Bone marrow (tissue), 2 donors: ENCODE measurements at regions not wholly inside any gene's neighbourhood (a gene's known extent, or its start where the extent isn't known, plus 50 kb on each side); places are given as distances from the start of the nearest gene placed in this dataset.

Experiments used
- DNase-seq, 2 donors: peaks; one replicate each; lab custom pipeline; 2025; lab: John Stamatoyannopoulos, UW

DNA sequence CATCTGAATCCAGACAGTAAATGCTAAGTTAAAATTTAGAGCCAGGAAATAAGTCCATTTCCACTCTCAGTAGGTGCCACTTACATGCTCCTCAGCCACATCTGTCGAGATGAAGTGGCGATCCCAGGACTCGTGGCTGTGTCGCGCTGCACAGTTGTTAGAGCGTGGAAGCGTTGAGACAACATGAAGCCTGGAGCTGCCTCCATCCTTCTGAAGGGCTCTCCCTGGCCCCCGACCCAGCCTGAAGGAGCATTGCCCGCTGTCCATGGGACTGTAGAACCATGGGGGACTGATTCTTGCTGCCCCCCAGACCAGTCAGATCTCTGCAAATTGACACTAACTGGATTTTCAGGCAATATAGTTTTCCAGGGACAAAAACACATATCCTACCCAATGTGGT is 58.9 kb downstream of the IRX1 start:
- DNase-seq: no peak

DNA sequence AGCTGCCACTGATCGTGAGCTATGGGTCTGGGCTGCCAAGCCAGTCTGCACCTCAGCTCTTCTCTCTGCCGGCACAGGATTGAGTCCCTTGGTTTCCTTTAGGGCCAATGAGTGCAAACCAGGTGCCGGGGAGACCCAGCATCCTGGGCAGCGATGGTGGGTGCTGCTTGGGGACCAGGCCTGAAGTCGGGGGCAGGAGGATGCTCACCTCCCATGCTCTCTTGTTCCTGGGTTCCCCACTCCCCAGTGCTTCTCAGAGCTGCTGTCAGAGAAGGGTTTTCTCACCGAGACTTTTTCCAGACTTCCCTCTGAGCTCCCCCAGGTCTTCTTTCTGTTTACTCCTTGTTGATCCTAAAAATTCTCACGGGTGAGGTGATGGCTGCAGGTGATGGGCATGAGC is 61.2 kb downstream of the IRX1 start:
- no peak for DNase-seq

DNA sequence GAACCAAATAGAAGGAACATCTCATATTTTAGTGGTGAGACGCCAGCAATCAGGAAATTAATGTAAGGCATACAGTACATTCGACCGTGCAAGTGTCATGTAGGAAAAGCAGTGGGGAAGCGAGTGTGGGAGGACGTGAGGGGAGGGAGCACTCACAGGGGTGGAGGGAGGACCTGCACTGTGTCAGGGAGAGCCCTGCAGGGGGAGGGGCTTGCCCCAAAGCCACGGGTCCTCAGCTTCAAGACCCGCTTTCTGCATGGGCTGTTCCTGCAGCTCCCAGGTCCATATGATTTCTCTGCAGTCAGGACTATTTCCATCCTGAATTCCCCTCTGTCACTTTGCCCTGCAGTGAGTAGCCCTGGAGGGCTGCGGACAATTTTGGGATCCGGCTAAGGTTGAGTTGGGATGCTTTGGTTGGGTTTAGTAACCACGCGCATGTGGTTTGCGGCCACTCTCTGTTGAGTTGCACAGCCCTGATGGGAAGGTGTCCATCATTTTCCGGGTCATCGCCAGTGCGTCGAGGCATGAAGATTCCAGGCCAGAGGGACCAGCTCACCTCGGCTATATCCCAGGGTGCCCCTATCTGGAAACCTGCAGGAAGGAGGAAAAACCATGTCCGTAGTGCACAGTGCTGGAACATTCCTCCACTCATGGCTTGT is 61.9 kb downstream of the IRX1 start:
- DNase-seq: no peak

DNA sequence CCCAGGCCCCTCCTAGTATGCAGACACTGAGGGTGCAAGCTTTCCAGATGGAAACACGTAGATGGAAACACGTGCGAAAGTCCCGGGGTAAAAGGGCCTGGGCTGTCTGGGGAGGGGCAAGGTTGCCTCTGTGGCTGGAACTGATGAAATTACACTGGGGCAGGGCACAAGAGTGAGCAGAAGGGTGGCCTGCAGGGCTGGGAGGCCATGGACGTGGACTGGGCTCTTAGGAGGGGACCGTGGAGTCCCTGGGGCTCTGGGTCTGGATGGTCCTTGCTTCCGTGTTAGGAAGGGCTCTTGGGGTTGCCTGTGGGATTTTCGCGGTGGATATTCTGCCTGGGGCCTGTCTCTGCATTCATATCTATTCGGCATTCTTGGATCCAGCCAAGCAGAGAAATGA is 63.3 kb downstream of the IRX1 start:
- DNase-seq: no peak

DNA sequence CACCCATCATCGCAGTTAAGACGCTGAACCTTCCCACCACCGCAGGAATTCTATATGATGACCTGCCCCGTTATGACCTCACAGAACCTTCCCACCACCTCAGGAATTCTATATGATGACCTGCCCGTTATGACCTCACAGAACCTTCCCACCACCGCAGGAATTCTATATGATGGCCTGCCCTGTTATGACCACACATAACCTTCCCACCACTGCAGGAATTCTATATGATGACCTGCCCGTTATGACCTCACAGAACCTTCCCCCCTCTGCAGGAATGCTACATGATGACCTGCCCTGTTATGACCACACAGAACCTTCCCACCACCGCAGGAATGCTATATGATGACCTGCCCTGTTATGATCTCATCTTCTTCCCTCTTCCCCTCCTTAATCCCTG is 64.3 kb downstream of the IRX1 start:
- no peak for DNase-seq

DNA sequence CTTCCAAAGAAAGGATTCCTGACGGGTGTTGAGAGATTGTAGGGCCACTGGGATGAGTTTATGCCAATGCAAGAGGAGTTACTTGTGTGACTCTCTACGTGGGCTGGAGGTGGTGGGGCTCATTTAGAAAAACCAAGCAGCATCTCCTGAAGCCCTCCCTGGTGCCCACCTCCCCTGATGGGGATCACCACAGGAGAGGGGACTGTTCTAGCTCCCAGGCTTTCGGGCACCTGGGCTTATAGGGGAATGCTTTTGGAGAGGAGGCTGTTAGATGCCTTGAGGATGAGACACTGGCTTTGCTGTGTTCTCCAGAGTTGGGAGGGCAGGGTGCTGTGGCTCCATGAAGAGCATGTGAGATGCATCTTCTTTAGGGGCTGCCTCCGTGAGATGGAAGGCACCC is 65.0 kb downstream of the IRX1 start:
- no peak for DNase-seq

DNA sequence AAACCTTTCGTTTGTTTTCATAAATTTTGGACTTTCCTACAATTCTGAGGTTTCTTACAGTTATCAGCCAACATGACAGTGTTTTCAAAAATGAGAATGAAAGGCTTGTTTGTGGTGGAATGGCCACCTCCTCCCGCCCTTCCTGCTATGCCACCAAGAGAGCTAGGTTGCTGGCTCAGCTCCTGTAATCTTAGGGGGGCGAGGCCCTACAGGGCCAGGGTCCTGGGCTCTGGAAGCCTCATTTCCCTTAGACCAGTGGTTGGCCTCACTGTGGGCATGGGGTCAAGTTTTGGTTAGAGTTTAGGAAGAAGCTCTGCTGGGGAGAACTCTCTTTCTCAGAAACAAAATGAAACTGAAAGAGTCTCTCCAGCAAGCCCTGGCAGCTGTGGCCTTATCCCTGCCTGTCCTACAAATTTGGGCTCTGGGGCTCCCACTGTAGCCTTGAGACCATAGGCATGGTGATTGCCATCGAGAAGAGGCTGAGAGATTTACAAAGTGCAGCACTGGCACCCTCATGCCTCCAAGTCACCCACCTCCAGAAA is 66.2 kb downstream of the IRX1 start:
- DNase-seq: no peak

DNA sequence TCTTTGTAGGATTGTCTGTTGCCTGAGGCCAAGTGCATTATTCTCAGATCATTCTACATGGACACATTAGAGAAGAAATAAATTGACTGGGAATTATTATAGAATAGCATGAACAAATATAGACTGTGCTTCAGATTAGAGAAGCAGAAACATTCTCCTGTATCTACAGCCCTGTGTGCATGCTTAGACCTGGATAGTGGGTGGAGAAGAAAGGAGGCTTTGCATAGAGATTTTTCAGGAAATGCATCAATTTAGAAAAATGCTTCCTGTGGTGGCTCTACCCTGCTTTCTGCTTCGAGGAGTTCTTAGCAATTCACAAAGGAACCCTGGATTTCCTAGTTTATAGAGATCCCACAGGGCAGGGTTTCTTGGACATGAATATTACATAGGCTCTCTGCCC is 66.7 kb downstream of the IRX1 start:
- no peak for DNase-seq

DNA sequence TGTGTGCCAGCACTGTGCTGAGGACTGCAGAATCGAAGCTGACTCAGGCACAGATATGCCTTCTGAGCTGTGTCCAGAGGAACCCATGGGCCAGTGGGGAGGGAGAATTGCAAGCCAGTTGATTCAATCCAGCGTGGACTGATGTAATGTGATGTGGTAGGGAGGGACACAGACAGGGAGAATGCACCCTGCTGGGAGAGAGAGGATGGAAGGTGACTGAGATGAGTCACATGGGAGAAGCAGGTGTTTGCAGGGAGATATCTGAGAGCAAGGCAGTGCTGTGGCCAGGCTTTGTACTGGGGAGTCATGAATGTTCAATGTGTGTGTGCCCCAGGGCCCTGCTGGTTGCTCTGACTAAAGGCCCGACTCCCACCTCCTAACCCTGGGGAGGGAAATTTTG is 75.7 kb downstream of the IRX1 start:
- DNase-seq: no peak

DNA sequence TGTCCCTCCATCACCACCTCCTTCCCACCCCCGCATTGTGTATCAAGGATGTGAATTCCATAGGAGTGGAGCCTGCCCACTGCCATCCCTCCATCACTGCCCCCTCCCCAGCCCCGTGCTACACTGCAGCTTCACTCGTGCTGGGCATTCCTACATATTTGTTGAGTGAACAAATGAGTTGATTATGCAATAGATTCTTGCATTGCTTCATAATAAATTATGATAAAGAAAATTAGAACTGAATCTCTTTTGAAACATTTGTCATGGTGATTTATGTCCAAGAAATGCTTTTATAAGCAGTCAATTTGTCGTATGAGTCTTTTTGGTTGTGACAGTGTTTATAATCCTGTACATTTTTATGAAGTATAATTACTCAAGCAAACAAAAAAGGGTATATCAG is 83.2 kb downstream of the IRX1 start:
- no peak for DNase-seq

DNA sequence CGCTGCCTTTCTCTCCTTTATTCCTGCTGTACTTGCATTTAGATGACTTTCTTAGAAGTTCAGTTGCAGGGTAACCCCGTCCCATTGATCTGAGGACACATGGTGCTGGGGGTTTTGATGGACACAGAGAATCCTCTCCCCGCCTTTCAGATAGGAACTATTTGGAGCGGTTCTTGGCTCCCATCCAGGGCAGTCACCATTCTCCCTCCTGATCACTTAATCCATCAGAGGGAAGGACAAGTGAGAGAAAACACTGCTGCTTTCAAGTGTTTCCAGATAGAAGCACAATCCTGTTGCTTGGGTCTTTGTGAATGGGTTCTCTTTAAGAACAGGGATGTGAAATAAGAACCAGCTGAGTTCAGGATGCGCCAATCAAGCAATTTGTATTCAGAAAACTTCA is 85.2 kb downstream of the IRX1 start:
- no peak for DNase-seq

DNA sequence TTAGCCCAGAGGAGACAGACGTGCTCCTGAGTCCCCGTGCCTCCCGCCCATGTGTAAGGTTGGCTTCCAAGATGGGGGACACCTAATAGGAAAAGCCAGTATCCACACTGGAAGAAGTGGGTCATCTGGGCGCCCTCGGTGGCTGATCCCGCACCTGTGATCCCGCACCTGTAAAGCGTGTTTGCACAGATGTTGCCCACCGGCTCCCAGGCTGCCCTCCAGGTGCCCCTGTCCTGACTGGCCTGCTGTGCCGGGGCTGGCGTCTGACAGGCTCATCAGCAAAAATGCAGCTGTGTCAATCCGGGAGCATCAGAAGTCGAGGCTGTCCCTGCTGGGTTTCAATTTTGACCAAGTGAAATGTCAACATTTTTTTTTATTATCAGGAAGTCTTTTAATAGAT is 88.5 kb downstream of the IRX1 start:
- DNase-seq: no peak

DNA sequence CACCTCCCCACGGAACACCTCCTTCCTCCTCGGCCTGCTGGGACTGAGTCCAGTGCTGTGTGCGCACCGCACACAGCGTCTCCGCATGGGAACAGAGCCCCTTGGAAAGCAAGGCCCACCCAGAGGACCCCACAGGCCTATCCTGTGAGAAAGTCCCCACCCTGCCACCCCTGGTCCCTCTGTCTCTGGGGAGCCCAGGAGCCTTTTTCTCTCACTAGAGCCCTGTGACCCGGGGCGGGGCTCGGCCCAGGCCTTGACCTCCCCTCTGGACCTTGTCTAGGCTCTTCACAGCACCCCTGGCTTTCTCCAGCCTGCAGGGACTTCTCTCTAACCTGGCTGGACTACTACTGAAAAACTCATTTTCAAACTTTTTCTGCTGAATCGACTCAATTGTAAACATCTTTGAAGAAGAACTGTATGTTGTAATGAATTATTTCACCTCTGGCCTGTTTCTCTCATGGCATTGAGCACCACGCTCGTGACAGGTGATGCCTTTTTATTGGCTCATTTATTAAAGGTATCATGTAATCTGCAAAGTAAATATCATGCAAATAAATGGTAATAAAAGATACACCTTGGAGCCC is 89.2 kb downstream of the IRX1 start:
- no peak for DNase-seq

DNA sequence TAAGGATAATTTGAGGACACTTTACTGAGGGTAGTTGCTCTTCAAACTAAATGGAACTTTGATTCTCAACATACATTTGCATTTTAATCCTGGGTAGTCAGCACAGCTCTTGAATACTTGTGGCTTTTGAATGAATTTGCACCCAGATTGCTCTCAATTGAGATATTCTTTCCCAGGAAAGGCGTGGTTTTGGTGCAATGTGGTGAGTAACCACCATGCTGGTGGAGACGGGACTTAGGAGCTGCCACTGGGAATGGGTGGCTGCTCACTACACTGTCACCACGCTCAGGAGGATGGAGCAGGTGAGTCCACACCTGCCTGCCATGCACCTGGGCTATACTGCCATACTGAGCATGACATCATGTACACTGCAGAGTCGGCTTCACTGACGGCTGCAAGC is 99.2 kb downstream of the IRX1 start:
- DNase-seq: no peak

DNA sequence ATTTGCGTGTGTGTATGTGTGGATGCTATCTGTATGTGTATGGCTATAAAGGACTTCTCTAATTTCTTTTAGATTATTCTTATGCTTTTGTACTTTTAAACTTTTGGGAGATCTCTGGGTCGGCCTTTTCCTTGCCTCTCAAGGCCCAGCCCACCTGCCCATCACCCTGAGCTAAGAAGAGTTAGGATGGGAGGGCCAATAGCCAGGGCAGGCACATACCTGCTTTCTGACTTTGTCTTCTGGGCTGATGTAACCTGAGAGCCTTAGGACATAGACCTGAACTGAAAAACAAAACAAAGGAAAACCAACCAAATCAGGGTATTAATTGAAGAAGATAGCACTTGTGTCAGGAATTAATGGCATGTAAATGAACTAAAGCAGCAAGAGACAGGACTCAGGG is 100.2 kb downstream of the IRX1 start:
- no peak for DNase-seq

DNA sequence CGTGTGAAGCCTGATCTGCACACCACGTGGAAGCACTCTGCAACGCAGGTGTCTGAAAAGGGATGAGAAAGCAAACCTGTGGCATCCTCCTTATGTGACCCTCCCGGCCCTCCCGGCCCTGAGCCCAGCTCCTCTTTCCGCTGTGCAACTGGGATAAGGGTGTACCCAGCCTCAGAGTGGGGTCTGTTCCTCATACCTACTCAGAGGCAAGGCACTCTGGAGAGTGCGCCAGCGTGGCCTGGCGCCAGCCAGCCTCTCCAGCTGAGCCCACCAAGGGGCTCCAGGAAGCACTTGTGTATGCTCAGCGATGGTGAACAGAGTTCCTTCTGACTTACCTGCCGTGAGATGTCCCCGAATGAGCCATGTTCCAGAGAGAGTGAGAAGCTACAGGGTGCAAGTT is 102.8 kb downstream of the IRX1 start:
- DNase-seq: no peak

DNA sequence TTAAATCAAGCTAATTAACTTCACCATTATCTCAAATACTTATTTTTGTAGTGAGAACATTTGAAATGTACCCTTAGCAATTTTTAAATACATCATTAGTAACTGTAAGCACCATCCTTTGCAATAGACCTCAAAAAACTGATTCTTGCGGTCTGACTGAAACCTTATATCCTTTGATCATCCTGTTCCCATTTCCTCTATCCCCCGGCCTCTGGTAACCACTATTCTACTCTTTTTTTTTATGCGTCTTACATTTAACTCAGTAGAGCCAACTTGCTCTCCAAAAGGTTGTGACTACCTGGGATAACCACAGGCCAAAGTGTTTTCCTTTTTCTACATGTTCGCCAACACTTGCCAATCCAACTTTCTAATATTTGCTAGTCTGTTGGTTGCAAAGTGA is 106.1 kb downstream of the IRX1 start:
- DNase-seq: no peak

DNA sequence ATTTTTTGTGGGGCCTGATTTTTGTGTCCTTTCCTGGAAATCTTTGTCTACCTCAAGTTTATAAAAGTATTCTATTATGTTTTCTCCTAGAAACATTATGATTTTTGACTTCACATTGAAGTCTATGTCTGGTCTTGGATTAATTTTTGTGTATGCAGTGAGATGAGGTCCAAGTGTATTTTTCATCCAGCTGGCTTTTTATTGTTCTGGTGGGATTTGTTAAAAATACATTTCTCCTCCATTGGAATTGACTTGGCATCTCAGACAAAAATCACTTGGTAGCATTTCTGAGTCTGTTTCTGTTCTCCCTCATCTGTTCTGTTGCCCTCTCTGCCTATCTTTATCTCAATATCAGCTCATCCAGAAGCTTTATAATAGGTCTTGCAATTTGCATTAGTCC is 109.0 kb downstream of the IRX1 start:
- DNase-seq: no peak

DNA sequence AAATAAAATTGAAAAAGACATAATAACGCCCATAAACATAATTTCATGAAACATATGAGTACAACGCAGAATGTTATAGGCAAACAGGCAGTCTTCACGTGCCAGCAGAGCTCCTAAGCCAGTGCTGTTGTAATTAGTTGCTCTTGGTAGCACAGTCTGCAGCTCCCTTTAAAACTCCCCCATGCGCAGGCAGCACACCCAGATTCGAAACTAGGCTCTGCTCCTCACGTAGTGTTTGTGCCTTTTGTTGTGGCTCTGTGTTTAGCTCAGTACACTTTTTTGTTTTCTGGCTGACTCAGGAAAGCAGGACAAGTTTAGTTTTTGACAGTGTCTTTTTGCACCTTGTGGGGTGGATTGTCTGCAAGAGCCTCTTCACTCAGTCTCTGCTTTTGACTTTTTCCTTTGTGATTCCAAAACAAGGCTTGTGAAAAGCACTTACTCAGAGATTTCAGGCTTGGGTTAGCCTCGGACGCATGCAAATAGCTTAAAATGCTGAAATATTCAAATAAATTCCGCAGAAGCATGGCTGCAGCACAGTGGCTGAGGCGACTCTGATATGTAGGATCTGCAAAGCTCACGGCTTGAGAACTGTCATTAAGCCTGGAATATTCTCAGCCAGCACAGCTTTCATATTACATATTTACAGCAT is 113.6 kb downstream of the IRX1 start:
- DNase-seq: no peak

DNA sequence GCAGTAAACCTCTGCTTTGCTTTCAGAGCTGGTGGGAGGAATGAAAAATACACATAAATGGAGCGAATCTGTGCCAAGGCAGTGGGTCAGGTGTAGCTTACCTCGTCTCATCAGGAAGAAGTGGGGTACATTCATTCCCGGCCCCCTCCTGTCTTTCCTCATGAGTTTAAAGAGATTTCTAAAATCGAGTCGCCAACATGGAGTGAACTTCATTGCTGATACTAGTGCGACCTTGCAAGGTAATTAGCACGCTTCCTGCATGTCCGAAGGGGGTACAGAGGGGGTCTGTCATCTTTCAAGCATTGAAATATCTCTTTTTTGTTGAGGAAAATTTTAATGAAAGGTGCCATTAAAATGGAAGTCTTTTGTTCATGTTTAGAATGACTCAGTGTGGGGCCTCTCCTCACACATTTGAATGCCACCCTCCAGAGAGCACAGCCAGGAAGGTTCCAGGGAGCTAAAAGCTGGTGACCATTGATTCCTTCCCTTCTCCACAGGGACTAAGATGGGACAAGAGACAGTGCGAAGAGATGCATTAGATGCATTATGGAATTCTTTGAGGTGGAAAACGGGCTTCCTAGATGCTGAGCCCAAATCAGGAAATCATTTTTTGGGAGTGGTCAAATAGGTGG is 114.2 kb downstream of the IRX1 start:
- no peak for DNase-seq

DNA sequence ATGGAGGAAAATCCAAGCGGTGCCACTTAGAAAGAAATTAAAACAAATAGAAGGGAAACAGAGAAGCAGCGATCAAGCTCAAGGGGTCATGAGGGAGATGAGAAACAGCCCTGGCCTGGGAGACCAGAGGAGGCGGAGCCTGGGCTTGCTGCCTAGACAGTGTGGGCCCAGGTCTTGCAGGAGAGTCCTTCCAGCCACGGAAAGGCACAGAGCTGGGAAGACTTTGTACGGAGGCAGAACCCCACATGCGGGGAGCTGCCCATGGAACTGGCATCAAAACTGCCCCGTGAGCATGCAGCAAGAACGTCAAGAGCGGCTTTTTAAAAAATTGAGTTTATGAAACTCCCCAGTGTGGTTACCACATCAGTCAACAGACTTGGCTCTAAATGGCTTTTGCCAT is 119.4 kb downstream of the IRX1 start:
- no peak for DNase-seq

DNA sequence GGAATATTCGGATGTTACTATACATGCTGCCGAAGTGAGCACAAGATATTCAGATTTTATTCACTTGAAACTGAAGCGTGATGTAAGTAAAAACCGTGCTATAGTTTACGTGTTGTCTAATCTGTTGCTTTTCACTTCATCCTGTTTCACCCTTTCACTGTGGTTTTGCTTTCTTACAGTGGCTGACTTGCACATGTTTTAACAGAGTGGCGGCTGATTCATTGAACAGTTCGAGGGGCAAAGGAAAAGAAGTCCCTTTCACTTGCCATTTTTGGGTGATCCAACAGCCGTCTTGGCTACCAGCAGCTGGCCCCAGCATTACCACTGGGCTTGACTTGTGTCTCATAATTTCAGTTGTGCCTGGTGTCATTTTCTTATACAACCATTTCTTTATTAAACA is 134.0 kb downstream of the IRX1 start:
- DNase-seq: no peak

DNA sequence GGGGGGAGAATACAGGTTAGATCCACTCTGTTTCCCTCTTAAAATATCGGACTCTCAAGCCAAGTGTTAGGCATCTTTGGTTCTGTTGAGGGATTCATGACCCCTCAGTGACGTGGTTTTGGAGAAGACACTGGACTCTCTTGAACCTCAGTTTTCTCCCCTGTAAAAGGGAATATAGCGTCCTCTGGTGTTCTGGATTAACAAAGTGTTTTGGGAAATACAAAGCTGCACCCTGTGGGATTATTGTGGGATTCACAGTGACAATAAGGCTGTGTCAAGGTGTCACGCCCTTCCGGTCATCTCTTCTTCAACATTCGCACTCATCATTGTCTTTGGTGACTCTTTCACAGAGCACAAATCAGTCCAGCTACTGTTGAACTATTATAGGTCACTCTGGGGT is 139.0 kb downstream of the IRX1 start:
- DNase-seq: no peak
